CD14-positive monocyte (primary cell): ENCODE measurements at regions not wholly inside any gene's neighbourhood (a gene's known extent, or its start where the extent isn't known, plus 50 kb on each side); places are given as distances from the start of the nearest gene placed in this dataset.

Experiments
- DNase-seq, 3 donors: peaks; one replicate each; pipeline ENCODE4 v3.0.0-alpha.2; 2011 to 2022
- H2AFZ ChIP-seq: 2 replicates; pipeline ENCODE4 v1.6.0; 2012; ENCODE audit warnings: mild to moderate bottlenecking, low read depth, low read length, inconsistent platforms; ENCODE audit not compliant: insufficient read depth, poor library complexity, severe bottlenecking
- H3K27ac ChIP-seq, 2 donors: 1 replicate in 1 of 2; 2 replicates in 1 of 2; pipeline ENCODE4 v1.5.1; 2012 to 2013; ENCODE audit warnings: low read length in 2 of 2, control low read depth in 1 of 2, inconsistent platforms in 1 of 2, low read depth in 1 of 2, mild to moderate bottlenecking in 1 of 2
- H3K27me3 ChIP-seq, 2 donors: one replicate each; pipeline versions ENCODE4 v1.6.0 to v1.6.1; 2011 to 2013; ENCODE audit warnings: low read length in 2 of 2; ENCODE audit not compliant: control insufficient read depth in 2 of 2, insufficient read depth in 2 of 2
- H3K36me3 ChIP-seq, 2 donors: replicated peaks in 1 of 2; 1 replicate in 1 of 2; 2 replicates in 1 of 2; pipeline versions ENCODE4 v1.5.1 to v1.6.1; 2012 to 2013; ENCODE audit warnings: low read length in 2 of 2, control low read depth in 1 of 2, inconsistent platforms in 1 of 2, mild to moderate bottlenecking in 1 of 2; ENCODE audit not compliant: insufficient read depth in 2 of 2, control insufficient read depth in 1 of 2
- H3K4me1 ChIP-seq, 2 donors: 1 replicate in 1 of 2; 2 replicates in 1 of 2; pipeline versions ENCODE4 v1.5.1 to v1.6.1; 2012 to 2013; ENCODE audit warnings: low read length in 2 of 2, control low read depth in 1 of 2, inconsistent platforms in 1 of 2, mild to moderate bottlenecking in 1 of 2, moderate library complexity in 1 of 2; ENCODE audit not compliant: insufficient read depth in 2 of 2, control insufficient read depth in 1 of 2
- H3K4me2 ChIP-seq: replicated peaks from 2 replicates; pipeline ENCODE3; 2012; ENCODE audit warnings: low read length, moderate library complexity, mild to moderate bottlenecking; ENCODE audit not compliant: poor library complexity, severe bottlenecking; ENCODE audit errors: extremely low read depth
- H3K4me3 ChIP-seq, 3 experiments: fragments of 200-600 bp in 1 of 3; sonication (generic) in 1 of 3; replicated peaks in 1 of 3; 1 replicate in 2 of 3; 2 replicates in 1 of 3; pipeline ENCODE4 v1.5.1; 2011 to 2013; ENCODE audit warnings: low read length in 3 of 3, mild to moderate bottlenecking in 3 of 3, control low read depth in 2 of 3, low read depth in 2 of 3, inconsistent platforms in 1 of 3, moderate library complexity in 1 of 3
- H3K79me2 ChIP-seq: 2 replicates; pipeline ENCODE4 v1.6.0; 2012; ENCODE audit warnings: mild to moderate bottlenecking, control low read depth, inconsistent platforms, low read length, moderate library complexity; ENCODE audit not compliant: insufficient read depth
- H3K9ac ChIP-seq: 2 replicates; pipeline ENCODE4 v1.6.0; 2017; ENCODE audit warnings: low read length, mild to moderate bottlenecking; ENCODE audit not compliant: insufficient read depth, poor library complexity, severe bottlenecking
- H3K9me3 ChIP-seq, 2 donors: replicated peaks in 1 of 2; 1 replicate in 1 of 2; 2 replicates in 1 of 2; pipeline versions ENCODE4 v1.5.1 to v1.6.1; 2012 to 2013; ENCODE audit warnings: low read length in 2 of 2, control low read depth in 1 of 2; ENCODE audit not compliant: control insufficient read depth in 1 of 2, insufficient read depth in 1 of 2
- H4K20me1 ChIP-seq: 2 replicates; pipeline ENCODE4 v1.6.0; 2012; ENCODE audit warnings: mild to moderate bottlenecking, low read length, control low read depth, moderate library complexity; ENCODE audit not compliant: insufficient read depth
- H3K27ac Mint-ChIP-seq, 7 donors: one replicate each; pipeline ENCODE4 v1.8.0; 2020; ENCODE audit warnings: mild to moderate bottlenecking in 7 of 7, mixed read lengths in 7 of 7, moderate library complexity in 6 of 7, inconsistent platforms in 2 of 7
- H3K27me3 Mint-ChIP-seq, 3 donors: one replicate each; pipeline ENCODE4 v1.8.0; 2021 to 2022; ENCODE audit warnings: low read depth in 3 of 3, mild to moderate bottlenecking in 3 of 3, mixed read lengths in 3 of 3, moderate library complexity in 3 of 3, inconsistent platforms in 1 of 3
- H3K36me3 Mint-ChIP-seq, 2 donors: one replicate each; pipeline ENCODE4 v1.8.0; 2020; ENCODE audit warnings: mixed read lengths in 2 of 2, inconsistent platforms in 1 of 2, mild to moderate bottlenecking in 1 of 2
- H3K4me1 Mint-ChIP-seq: one replicate; pipeline ENCODE4 v1.8.0; 2020; ENCODE audit warnings: mild to moderate bottlenecking, mixed read lengths
- H3K4me3 Mint-ChIP-seq, 2 donors: one replicate each; pipeline ENCODE4 v1.8.0; 2020; ENCODE audit warnings: mild to moderate bottlenecking in 2 of 2, mixed read lengths in 2 of 2, moderate library complexity in 1 of 2
- H3K9me3 Mint-ChIP-seq, 7 donors: one replicate each; pipeline ENCODE4 v1.8.0; 2020 to 2022; ENCODE audit warnings: mixed read lengths in 7 of 7, mild to moderate bottlenecking in 6 of 7, moderate library complexity in 6 of 7, inconsistent platforms in 2 of 7
- WGBS: methylation state at CpG from one replicate; pipeline ENCODE4 v1.1.5; 2013; ENCODE audit warnings: missing lambda C conversion rate; ENCODE audit not compliant: insufficient coverage; 5-methylcytosine and 5-hydroxymethylcytosine counted together
- intact Hi-C, 2 donors: fragments of 100-400 bp; cut with micrococcal nuclease; formaldehyde crosslinking; loops; one replicate each; pipeline versions ENCODE4 v1.15.0 to v1.15.1; 2023
- TF ChIP-seq, protein P1 (sequence below): fragments of 200-600 bp; IDR thresholded peaks from one replicate; pipeline ENCODE4 v1.8.0; 2022; ENCODE audit warnings: antibody characterized with exemption, mild to moderate bottlenecking

DNA sequence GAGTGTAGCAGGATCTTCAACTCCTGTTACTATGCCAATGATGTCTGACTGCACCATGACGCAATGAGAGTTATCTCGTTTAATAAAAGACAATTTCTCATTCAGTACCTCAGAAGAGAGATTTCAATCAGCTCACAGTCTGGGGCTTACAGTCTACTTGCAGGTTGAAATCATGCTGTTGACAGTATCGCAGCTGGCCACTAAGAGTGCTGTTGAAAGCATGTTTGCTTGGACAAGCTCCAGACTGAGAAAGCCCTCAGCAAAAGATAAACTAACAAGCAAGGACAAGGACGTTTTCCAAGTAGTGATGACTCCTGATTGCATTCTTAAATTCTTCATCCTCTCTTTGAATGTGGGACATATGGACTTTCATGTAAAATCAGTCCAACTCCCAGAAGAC is 145.2 kb upstream of the SYT4 start:
- Histone ChIP-seq H4K20me1 (no peaks in the 10 kb centered on the region), H3K9me3 (no peaks in the 10 kb centered on the region), H2AFZ (no peak overlapping the region), H3K4me1 (no peaks in the 10 kb centered on the region), H3K27me3 (no peaks in the 10 kb centered on the region), H3K27ac (no peak overlapping the region), H3K9ac (no peak overlapping the region), H3K4me2 (no peak overlapping the region), H3K79me2 (no peaks in the 10 kb centered on the region), H3K36me3 (no peaks in the 10 kb centered on the region), H3K4me3 (no peak overlapping the region)
- WGBS, result 84% methylated on average over 3 of the region's 4 CpGs
- H3K36me3 Mint-ChIP-seq, result no peaks in the 10 kb centered on the region
- H3K4me1 Mint-ChIP-seq, result no peaks in the 10 kb centered on the region
- intact Hi-C loops, result no loop called here
- TF ChIP-seq, protein P1, sequence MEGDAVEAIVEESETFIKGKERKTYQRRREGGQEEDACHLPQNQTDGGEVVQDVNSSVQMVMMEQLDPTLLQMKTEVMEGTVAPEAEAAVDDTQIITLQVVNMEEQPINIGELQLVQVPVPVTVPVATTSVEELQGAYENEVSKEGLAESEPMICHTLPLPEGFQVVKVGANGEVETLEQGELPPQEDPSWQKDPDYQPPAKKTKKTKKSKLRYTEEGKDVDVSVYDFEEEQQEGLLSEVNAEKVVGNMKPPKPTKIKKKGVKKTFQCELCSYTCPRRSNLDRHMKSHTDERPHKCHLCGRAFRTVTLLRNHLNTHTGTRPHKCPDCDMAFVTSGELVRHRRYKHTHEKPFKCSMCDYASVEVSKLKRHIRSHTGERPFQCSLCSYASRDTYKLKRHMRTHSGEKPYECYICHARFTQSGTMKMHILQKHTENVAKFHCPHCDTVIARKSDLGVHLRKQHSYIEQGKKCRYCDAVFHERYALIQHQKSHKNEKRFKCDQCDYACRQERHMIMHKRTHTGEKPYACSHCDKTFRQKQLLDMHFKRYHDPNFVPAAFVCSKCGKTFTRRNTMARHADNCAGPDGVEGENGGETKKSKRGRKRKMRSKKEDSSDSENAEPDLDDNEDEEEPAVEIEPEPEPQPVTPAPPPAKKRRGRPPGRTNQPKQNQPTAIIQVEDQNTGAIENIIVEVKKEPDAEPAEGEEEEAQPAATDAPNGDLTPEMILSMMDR, result no peak
- no peak for DNase-seq
- no peak overlapping the region for H3K27ac Mint-ChIP-seq
- H3K9me3 Mint-ChIP-seq, result peaks cover 0 to 2% (median 0%) of the 10 kb centered on the region in 7 donors
- no peak overlapping the region for H3K4me3 Mint-ChIP-seq
- no peaks in the 10 kb centered on the region for H3K27me3 Mint-ChIP-seq

GRCh38 chr18:43435851-43436250 is 158.6 kb upstream of the SYT4 start:
- no peaks in the 10 kb centered on the region for H3K36me3 Mint-ChIP-seq

More at GRCh38 chr18:43435851-43436250, 158.6 kb upstream of the SYT4 start:
- DNase-seq, result no peak
- Mint-ChIP-seq H3K4me1 (no peaks in the 10 kb centered on the region), H3K4me3 (no peak overlapping the region), H3K9me3 (peaks cover 0 to 14% (median 6%) of the 10 kb centered on the region in 7 donors), H3K27me3 (no peaks in the 10 kb centered on the region), H3K27ac (no peak overlapping the region)
- no peak overlapping the region for H3K4me2 ChIP-seq
- no peak overlapping the region for H3K27ac ChIP-seq
- no peaks in the 10 kb centered on the region for H4K20me1 ChIP-seq
- WGBS, result no CpG with 5 or more reads among the region's 3 CpGs
- H2AFZ ChIP-seq, result no peak overlapping the region
- no peaks in the 10 kb centered on the region for H3K4me1 ChIP-seq
- no peaks in the 10 kb centered on the region for H3K36me3 ChIP-seq
- H3K9me3 ChIP-seq, result peaks cover 14 to 15% of the 10 kb centered on the region in 2 donors
- no peak overlapping the region for H3K4me3 ChIP-seq
- H3K9ac ChIP-seq, result no peak overlapping the region
- no peaks in the 10 kb centered on the region for H3K79me2 ChIP-seq
- intact Hi-C loops, result no loop called here
- TF ChIP-seq, protein P1, result no peak
- H3K27me3 ChIP-seq, result no peaks in the 10 kb centered on the region
